IMR-90 (cell line): ENCODE measurements at regions not wholly inside any gene's neighbourhood (a gene's known extent, or its start where the extent isn't known, plus 50 kb on each side); places are given as distances from the start of the nearest gene placed in this dataset.
A peak's percentile ranks its signal among the peaks of the same experiment; 100 is the strongest.

ENCODE experiments used
- ATAC-seq: fragments of 200-7000 bp; cut with Tn5 transposase; 2 replicates; pipeline ENCODE4 v1.9.1; 2020; ENCODE audit warnings: low read depth, mild to moderate bottlenecking, moderate library complexity
- BruUV-seq: library from RNA; stranded (reverse); fragments of 400-500 nt; replicated peaks from 2 replicates; lab custom pipeline; 2021; lab: Mats Ljungman, UMichigan
- CTCF ChIA-PET: fragments of 300-600 bp; formaldehyde crosslinking; extraction: SDS; loops from one replicate; lab custom pipeline; 2021; ENCODE audit warnings: antibody characterized with exemption; lab: Yijun Ruan, JAX
- POLR2A ChIA-PET: fragments of 300-600 bp; sonication (Branson Sonifier 250); formaldehyde crosslinking; loops from one replicate; lab custom pipeline; 2022; ENCODE audit warnings: antibody characterized with exemption; ENCODE audit not compliant: unreplicated experiment; lab: Charles Lee
- DNase-seq: peaks from one replicate; pipeline ENCODE4 v3.0.0; 2013
- H2AFZ ChIP-seq: replicated peaks from 2 replicates; pipeline ENCODE3; 2013; ENCODE audit warnings: low read length, mild to moderate bottlenecking; ENCODE audit not compliant: poor library complexity
- H2AK5ac ChIP-seq: 2 replicates; pipeline ENCODE4 v1.6.1; 2013; ENCODE audit warnings: low read depth, low read length, inconsistent platforms
- H2AK9ac ChIP-seq: replicated peaks from 2 replicates; pipeline ENCODE3; 2013; ENCODE audit warnings: mild to moderate bottlenecking, low read depth, low read length, moderate library complexity; ENCODE audit not compliant: poor library complexity
- H2BK120ac ChIP-seq: 2 replicates; pipeline ENCODE4 v1.6.1; 2013; ENCODE audit warnings: low read depth, low read length, inconsistent platforms
- H2BK15ac ChIP-seq: 3 replicates; pipeline ENCODE4 v1.6.1; 2013; ENCODE audit warnings: low read depth, low read length, inconsistent platforms
- H2BK20ac ChIP-seq: 2 replicates; pipeline ENCODE4 v1.6.1; 2013; ENCODE audit warnings: low read depth, mild to moderate bottlenecking, inconsistent platforms, low read length, moderate library complexity
- H2BK5ac ChIP-seq: 2 replicates; pipeline ENCODE4 v1.6.1; 2013; ENCODE audit warnings: mild to moderate bottlenecking, low read depth, low read length, inconsistent platforms; ENCODE audit not compliant: poor library complexity, severe bottlenecking
- H3K14ac ChIP-seq: replicated peaks from 2 replicates; pipeline ENCODE4 v1.6.1; 2013; ENCODE audit warnings: low read depth, low read length, inconsistent platforms
- H3K18ac ChIP-seq: 2 replicates; pipeline ENCODE4 v1.6.1; 2013; ENCODE audit warnings: low read depth, low read length, control low read depth
- H3K23ac ChIP-seq: 2 replicates; pipeline ENCODE4 v1.6.1; 2013; ENCODE audit warnings: low read depth, low read length, inconsistent platforms
- H3K27ac ChIP-seq: 2 replicates; pipeline ENCODE4 v1.5.1; 2013; ENCODE audit warnings: mild to moderate bottlenecking, control low read depth, low read length; ENCODE audit not compliant: insufficient read depth
- H3K27me3 ChIP-seq: 2 replicates; pipeline ENCODE4 v1.6.1; 2013; ENCODE audit warnings: low read length; ENCODE audit not compliant: control insufficient read depth, insufficient read depth
- H3K36me3 ChIP-seq: 2 replicates; pipeline ENCODE4 v1.6.1; 2013; ENCODE audit warnings: low read length, mixed read lengths; ENCODE audit not compliant: control insufficient read depth, insufficient read depth
- H3K4ac ChIP-seq: 2 replicates; pipeline ENCODE4 v1.6.1; 2013; ENCODE audit warnings: low read depth, low read length, inconsistent platforms
- H3K4me1 ChIP-seq: 2 replicates; pipeline ENCODE4 v1.6.1; 2013; ENCODE audit warnings: low read length, mixed read lengths; ENCODE audit not compliant: control insufficient read depth, insufficient read depth
- H3K4me2 ChIP-seq: 2 replicates; pipeline ENCODE4 v1.6.1; 2013; ENCODE audit warnings: low read depth, mild to moderate bottlenecking, control low read depth, low read length, moderate library complexity
- H3K4me3 ChIP-seq: 2 replicates; pipeline ENCODE4 v1.5.1; 2013; ENCODE audit warnings: low read depth, mild to moderate bottlenecking, control low read depth, low read length, moderate library complexity; ENCODE audit not compliant: insufficient read depth
- H3K56ac ChIP-seq: 2 replicates; pipeline ENCODE4 v1.6.1; 2013; ENCODE audit warnings: low read length, inconsistent platforms; ENCODE audit not compliant: insufficient read depth; ENCODE audit errors: extremely low read depth
- H3K79me1 ChIP-seq, 2 experiments: 2 replicates each; pipeline ENCODE4 v1.6.1; 2013; ENCODE audit warnings: low read length in 2 of 2, inconsistent platforms in 1 of 2, low read depth in 1 of 2
- H3K9ac ChIP-seq: 2 replicates; pipeline ENCODE4 v1.6.1; 2013; ENCODE audit warnings: low read depth, low read length, control low read depth
- H3K9me1 ChIP-seq: 2 replicates; pipeline ENCODE4 v1.6.1; 2013; ENCODE audit warnings: low read length, inconsistent platforms; ENCODE audit not compliant: insufficient read depth
- H3K9me3 ChIP-seq: 2 replicates; pipeline ENCODE4 v1.6.1; 2013; ENCODE audit warnings: low read length; ENCODE audit not compliant: control insufficient read depth, insufficient read depth
- H4K20me1 ChIP-seq: 2 replicates; pipeline ENCODE4 v1.6.1; 2013; ENCODE audit warnings: low read length, inconsistent platforms; ENCODE audit not compliant: insufficient read depth
- H4K5ac ChIP-seq: 2 replicates; pipeline ENCODE4 v1.6.1; 2013; ENCODE audit warnings: mild to moderate bottlenecking, low read depth, low read length, control low read depth
- H4K8ac ChIP-seq, 2 experiments: 2 replicates each; pipeline ENCODE4 v1.6.1; 2013; ENCODE audit warnings: low read depth in 2 of 2, low read length in 2 of 2, control low read depth in 1 of 2, inconsistent platforms in 1 of 2
- H4K91ac ChIP-seq: 2 replicates; pipeline ENCODE4 v1.6.1; 2013; ENCODE audit warnings: low read depth, low read length, inconsistent platforms; ENCODE audit not compliant: insufficient read depth
- BHLHE40 ChIP-seq: fragments of 150-350 bp; IDR thresholded peaks from 2 replicates; pipeline ENCODE4 v1.6.1; 2016; ENCODE audit warnings: mild to moderate bottlenecking, low read depth, low read length
- CEBPB ChIP-seq: IDR thresholded peaks from 2 replicates; pipeline ENCODE4 v1.6.1; 2012; ENCODE audit warnings: low read depth, low read length, improper control_type of control experiment
- CHD1 ChIP-seq: IDR thresholded peaks from 2 replicates; pipeline ENCODE4 v1.6.1; 2012; ENCODE audit warnings: low read depth, low read length, improper control_type of control experiment
- FOS ChIP-seq: fragments of 150-350 bp; IDR thresholded peaks from 2 replicates; pipeline ENCODE4 v1.6.1; 2016; ENCODE audit warnings: low read depth, low read length
- MAFK ChIP-seq: IDR thresholded peaks from 2 replicates; pipeline ENCODE4 v1.6.1; 2012; ENCODE audit warnings: low read depth, low read length, improper control_type of control experiment
- MAZ ChIP-seq: IDR thresholded peaks from 2 replicates; pipeline ENCODE4 v1.6.1; 2012; ENCODE audit warnings: low read depth, mild to moderate bottlenecking, low read length, improper control_type of control experiment, moderate library complexity, borderline replicate concordance
- MXI1 ChIP-seq: IDR thresholded peaks from 2 replicates; pipeline ENCODE4 v1.6.1; 2012; ENCODE audit warnings: low read depth, mild to moderate bottlenecking, low read length, moderate library complexity, borderline replicate concordance
- NFE2L2 ChIP-seq: fragments of 150-350 bp; IDR thresholded peaks from 2 replicates; pipeline ENCODE4 v1.6.1; 2016; ENCODE audit warnings: low read depth, mild to moderate bottlenecking, low read length
- POLR2A ChIP-seq: IDR thresholded peaks from 2 replicates; pipeline ENCODE4 v1.6.1; 2012; ENCODE audit warnings: mild to moderate bottlenecking, low read depth, low read length
- RAD21 ChIP-seq: IDR thresholded peaks from 2 replicates; pipeline ENCODE4 v1.6.1; 2012; ENCODE audit warnings: low read length, improper control_type of control experiment
- RCOR1 ChIP-seq: IDR thresholded peaks from 2 replicates; pipeline ENCODE4 v1.6.1; 2012; ENCODE audit warnings: mild to moderate bottlenecking, low read length, improper control_type of control experiment; ENCODE audit not compliant: insufficient replicate concordance
- RFX5 ChIP-seq: IDR thresholded peaks from 2 replicates; pipeline ENCODE4 v1.8.0; 2012; ENCODE audit warnings: low read depth, mild to moderate bottlenecking, low read length, moderate library complexity
- SMC3 ChIP-seq: fragments of 150-350 bp; IDR thresholded peaks from 2 replicates; pipeline ENCODE4 v1.6.1; 2016; ENCODE audit warnings: low read depth, mild to moderate bottlenecking, antibody characterized with exemption, low read length, moderate library complexity
- WGBS, 2 experiments: methylation state at CpG; one replicate each; pipeline versions ENCODE4 v1.1.5 to v1.1.7; 2013; ENCODE audit warnings: missing lambda C conversion rate in 2 of 2; ENCODE audit not compliant: insufficient read length in 1 of 2; ENCODE audit errors: extremely low coverage in 2 of 2; 5-methylcytosine and 5-hydroxymethylcytosine counted together
- dilution Hi-C: fragments of 300-500 bp; cut with HindIII; formaldehyde crosslinking; loops from one replicate; pipeline ENCODE4 v1.14.3; 2018; ENCODE audit warnings: low sequenced_read_pairs; ENCODE audit not compliant: unreplicated experiment
- in situ Hi-C: fragments of 300-500 bp; cut with MboI; formaldehyde crosslinking; loops from 3 replicates; pipeline ENCODE4 v1.14.3; 2019; ENCODE audit warnings: low sequenced_read_pairs, inconsistent platforms, mixed read lengths
- intact Hi-C: fragments of 100-400 bp; cut with micrococcal nuclease; formaldehyde crosslinking; loops from 2 replicates; pipeline ENCODE4 v1.10.0; 2022
- TF ChIP-seq, protein P1 (sequence below): fragments of 150-350 bp; IDR thresholded peaks from 2 replicates; pipeline ENCODE4 v1.6.1; 2017; ENCODE audit warnings: mild to moderate bottlenecking, antibody characterized with exemption, low read length, low read depth
- TF ChIP-seq, protein P2 (sequence below): fragments of 150-350 bp; IDR thresholded peaks from 2 replicates; pipeline ENCODE4 v1.6.1; 2016; ENCODE audit warnings: low read depth, mild to moderate bottlenecking, low read length, moderate library complexity, borderline replicate concordance
- TF ChIP-seq, protein P3 (sequence below): conservative IDR thresholded peaks from 2 replicates; pipeline ENCODE4 v1.5.1; 2012; ENCODE audit warnings: mild to moderate bottlenecking, low read depth, low read length, improper control_type of control experiment

GRCh38 chr22:42323971-42324370 lies 53.5 kb upstream of the TCF20 start:
- Histone ChIP-seq H3K36me3 (no peaks in the 10 kb centered on the region), H4K20me1 (no peaks in the 10 kb centered on the region; the same call in 1 of the 2 replicates), H3K4ac (no peak overlapping the region), H3K4me2 (no peak overlapping the region), H3K23ac (no peak overlapping the region), H3K18ac (no peak overlapping the region), H3K4me1 (no peaks in the 10 kb centered on the region), H3K9me3 (no peaks in the 10 kb centered on the region), H4K91ac (no peak overlapping the region), H4K8ac (no peak overlapping the region), H3K14ac (no peak overlapping the region), H3K79me1 (no peaks in the 10 kb centered on the region), H3K27me3 (peaks cover 5% of the 10 kb centered on the region; the same call in 1 of the 2 replicates), H3K9ac (no peak overlapping the region), H2AFZ (no peak overlapping the region), H3K56ac (no peak overlapping the region), H2BK20ac (no peak overlapping the region), H2BK120ac (no peak overlapping the region), H2AK5ac (no peak overlapping the region), H2BK5ac (peak overlapping the region; percentile 49), H4K5ac (no peak overlapping the region), H2AK9ac (no peak overlapping the region), H3K27ac (no peak overlapping the region), H3K9me1 (no peaks in the 10 kb centered on the region), H2BK15ac (no peak overlapping the region), H3K4me3 (no peak overlapping the region)
- dilution Hi-C loops (no loop called here), intact Hi-C loops (no loop called here), in situ Hi-C loops (no loop called here)
- CTCF ChIA-PET, result no interaction called here
- POLR2A ChIA-PET, result no interaction called here
- no peak for DNase-seq
- no peak for TF ChIP-seq BHLHE40
- no peak for TF ChIP-seq RAD21
- TF ChIP-seq MAFK, result no peak
- no peak for TF ChIP-seq RFX5
- TF ChIP-seq POLR2A, result no peak
- TF ChIP-seq MXI1, result no peak
- TF ChIP-seq, protein P1, sequence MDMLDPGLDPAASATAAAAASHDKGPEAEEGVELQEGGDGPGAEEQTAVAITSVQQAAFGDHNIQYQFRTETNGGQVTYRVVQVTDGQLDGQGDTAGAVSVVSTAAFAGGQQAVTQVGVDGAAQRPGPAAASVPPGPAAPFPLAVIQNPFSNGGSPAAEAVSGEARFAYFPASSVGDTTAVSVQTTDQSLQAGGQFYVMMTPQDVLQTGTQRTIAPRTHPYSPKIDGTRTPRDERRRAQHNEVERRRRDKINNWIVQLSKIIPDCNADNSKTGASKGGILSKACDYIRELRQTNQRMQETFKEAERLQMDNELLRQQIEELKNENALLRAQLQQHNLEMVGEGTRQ, result no peak
- TF ChIP-seq FOS, result no peak
- TF ChIP-seq, protein P2, sequence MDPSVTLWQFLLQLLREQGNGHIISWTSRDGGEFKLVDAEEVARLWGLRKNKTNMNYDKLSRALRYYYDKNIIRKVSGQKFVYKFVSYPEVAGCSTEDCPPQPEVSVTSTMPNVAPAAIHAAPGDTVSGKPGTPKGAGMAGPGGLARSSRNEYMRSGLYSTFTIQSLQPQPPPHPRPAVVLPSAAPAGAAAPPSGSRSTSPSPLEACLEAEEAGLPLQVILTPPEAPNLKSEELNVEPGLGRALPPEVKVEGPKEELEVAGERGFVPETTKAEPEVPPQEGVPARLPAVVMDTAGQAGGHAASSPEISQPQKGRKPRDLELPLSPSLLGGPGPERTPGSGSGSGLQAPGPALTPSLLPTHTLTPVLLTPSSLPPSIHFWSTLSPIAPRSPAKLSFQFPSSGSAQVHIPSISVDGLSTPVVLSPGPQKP, result no peak
- no peak for TF ChIP-seq RCOR1
- TF ChIP-seq MAZ, result no peak
- TF ChIP-seq CHD1, result no peak
- TF ChIP-seq SMC3, result no peak
- TF ChIP-seq CEBPB, result no peak
- TF ChIP-seq, protein P3, sequence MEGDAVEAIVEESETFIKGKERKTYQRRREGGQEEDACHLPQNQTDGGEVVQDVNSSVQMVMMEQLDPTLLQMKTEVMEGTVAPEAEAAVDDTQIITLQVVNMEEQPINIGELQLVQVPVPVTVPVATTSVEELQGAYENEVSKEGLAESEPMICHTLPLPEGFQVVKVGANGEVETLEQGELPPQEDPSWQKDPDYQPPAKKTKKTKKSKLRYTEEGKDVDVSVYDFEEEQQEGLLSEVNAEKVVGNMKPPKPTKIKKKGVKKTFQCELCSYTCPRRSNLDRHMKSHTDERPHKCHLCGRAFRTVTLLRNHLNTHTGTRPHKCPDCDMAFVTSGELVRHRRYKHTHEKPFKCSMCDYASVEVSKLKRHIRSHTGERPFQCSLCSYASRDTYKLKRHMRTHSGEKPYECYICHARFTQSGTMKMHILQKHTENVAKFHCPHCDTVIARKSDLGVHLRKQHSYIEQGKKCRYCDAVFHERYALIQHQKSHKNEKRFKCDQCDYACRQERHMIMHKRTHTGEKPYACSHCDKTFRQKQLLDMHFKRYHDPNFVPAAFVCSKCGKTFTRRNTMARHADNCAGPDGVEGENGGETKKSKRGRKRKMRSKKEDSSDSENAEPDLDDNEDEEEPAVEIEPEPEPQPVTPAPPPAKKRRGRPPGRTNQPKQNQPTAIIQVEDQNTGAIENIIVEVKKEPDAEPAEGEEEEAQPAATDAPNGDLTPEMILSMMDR, result no peak
- no peak for TF ChIP-seq NFE2L2
- no TSS peak for BruUV-seq
- ATAC-seq, result no peak
- WGBS, 2 experiments, result no CpG with 5 or more reads among the region's 2 CpGs
